ENCODE measurements at regions not wholly inside any gene's neighbourhood (a gene's known extent, or its start where the extent isn't known, plus 50 kb on each side); places are given as distances from the start of the nearest gene placed in this dataset.

- no peak for DNase-seq (ENCODE audit: low spot score)
- no peak for TF ChIP-seq CTCF (IDR thresholded peaks at IDR 0.05; ENCODE audit: extremely low read depth, missing control alignments)
These were observed 220.6 kb downstream of the ZIC4 start for GRCh38 chr3:147185781-147186180.

- no peak for DNase-seq (ENCODE audit: low spot score)
- no peak for TF ChIP-seq CTCF (IDR thresholded peaks at IDR 0.05; ENCODE audit: extremely low read depth, missing control alignments)
These were observed 221.5 kb downstream of the ZIC4 start for GRCh38 chr3:147184794-147185193.

- DNase-seq (ENCODE audit: low spot score) = no peak
- TF ChIP-seq CTCF (IDR thresholded peaks at IDR 0.05; ENCODE audit: extremely low read depth, missing control alignments) = no peak
These were observed 233.1 kb downstream of the ZIC4 start for GRCh38 chr3:147173257-147173656.

DNA sequence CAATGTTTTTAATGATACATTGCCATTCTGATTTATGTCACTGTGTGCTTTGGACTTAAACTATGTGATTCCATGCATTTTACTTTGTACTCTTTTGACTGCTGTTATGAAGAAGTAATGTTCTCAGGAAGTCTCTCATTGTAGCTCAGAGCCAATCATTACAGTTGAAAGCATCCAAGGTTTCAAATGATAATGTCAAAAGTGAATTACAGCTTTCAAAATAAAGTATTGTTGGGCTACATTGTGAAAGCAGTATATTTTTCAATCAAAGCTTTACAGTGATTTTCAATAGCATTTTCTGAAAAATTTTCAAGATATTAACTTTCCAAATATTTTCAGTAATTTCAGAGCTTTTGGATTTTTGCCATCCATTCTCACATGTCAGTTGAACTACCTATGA lies 243.6 kb downstream of the ZIC4 start:
- no peak for TF ChIP-seq CTCF (IDR thresholded peaks at IDR 0.05; ENCODE audit: extremely low read depth, missing control alignments)
- DNase-seq (ENCODE audit: low spot score) = no peak

DNA sequence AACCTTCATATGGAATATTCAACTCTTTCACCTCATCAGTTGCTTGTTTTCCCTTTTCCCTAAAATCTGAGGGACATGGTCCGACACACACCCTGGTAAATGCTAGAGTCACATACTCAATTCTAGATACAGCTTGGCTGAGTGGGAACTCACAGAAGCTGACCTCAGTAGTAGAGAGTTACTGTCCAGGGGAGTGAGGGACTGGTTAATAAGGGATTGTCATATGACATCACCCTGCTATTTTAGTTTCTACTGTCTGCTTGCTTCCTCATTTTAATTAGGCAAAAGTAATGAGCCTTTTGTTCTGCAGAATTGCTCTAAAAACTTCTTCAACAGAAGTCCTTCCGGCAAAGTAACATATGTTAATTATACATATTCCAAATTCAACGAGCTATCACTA lies 244.5 kb downstream of the ZIC4 start:
- no peak for DNase-seq (ENCODE audit: low spot score)

GRCh38 chr3:147160984-147161383 lies 245.4 kb downstream of the ZIC4 start:
- no peak for TF ChIP-seq CTCF (IDR thresholded peaks at IDR 0.05; ENCODE audit: extremely low read depth, missing control alignments)

More for the DNA sequence above, 244.5 kb downstream of the ZIC4 start:
- no peak for TF ChIP-seq CTCF (IDR thresholded peaks at IDR 0.05; ENCODE audit: extremely low read depth, missing control alignments)

GRCh38 chr3:147159141-147159540 lies 247.2 kb downstream of the ZIC4 start:
- DNase-seq (ENCODE audit: low spot score) = no peak
- no peak for TF ChIP-seq CTCF (IDR thresholded peaks at IDR 0.05; ENCODE audit: extremely low read depth, missing control alignments)

More at GRCh38 chr3:147160984-147161383, 245.4 kb downstream of the ZIC4 start:
- DNase-seq (ENCODE audit: low spot score) = no peak
